ENCODE measurements at regions not wholly inside any gene's neighbourhood (a gene's known extent, or its start where the extent isn't known, plus 50 kb on each side); places are given as distances from the start of the nearest gene placed in this dataset.
A peak's percentile ranks its signal among the peaks of the same experiment; 100 is the strongest.
"Not testable (repeated sequence)": the region's sequence is repeated elsewhere in the genome, so short reads cannot be mapped to it uniquely, and the experiment has no call there.

GRCh38 chr13:33659466-33659865 is 158.5 kb upstream of the RFC3 start:
- no peak for DNase-seq (ENCODE audit: low read depth in 3 of 3)

GRCh38 chr13:33659894-33660293 is 158.1 kb upstream of the RFC3 start:
- no peak for DNase-seq (ENCODE audit: low read depth in 3 of 3)

- DNase-seq (ENCODE audit: low read depth in 3 of 3): no peak
These were observed 155.6 kb upstream of the RFC3 start for GRCh38 chr13:33662392-33662791.

GRCh38 chr13:33665626-33666175 is 152.2 kb upstream of the RFC3 start:
- DNase-seq (ENCODE audit: low read depth in 3 of 3): no peak

GRCh38 chr13:33671560-33671959 is 146.4 kb upstream of the RFC3 start:
- DNase-seq (ENCODE audit: low read depth in 3 of 3): no peak

GRCh38 chr13:33672022-33672421 is 145.9 kb upstream of the RFC3 start:
- not testable (repeated sequence) for DNase-seq (ENCODE audit: low read depth in 3 of 3)

- DNase-seq (ENCODE audit: low read depth in 3 of 3): peak in 1 of 3 experiments; percentile 25
These were observed 141.6 kb upstream of the RFC3 start for GRCh38 chr13:33676045-33676989.

GRCh38 chr13:33677215-33677614 is 140.7 kb upstream of the RFC3 start:
- DNase-seq (ENCODE audit: low read depth in 3 of 3): no peak

- DNase-seq (ENCODE audit: low read depth in 3 of 3): no peak
These were observed 139.9 kb upstream of the RFC3 start for GRCh38 chr13:33678084-33678483.

- peak; percentile 46 to 79 (median 68) for DNase-seq (ENCODE audit: low read depth in 3 of 3)
These were observed 138.9 kb upstream of the RFC3 start for GRCh38 chr13:33678906-33679657.

- no peak for DNase-seq (ENCODE audit: low read depth in 3 of 3)
These were observed 138.3 kb upstream of the RFC3 start for GRCh38 chr13:33679658-33680012.

GRCh38 chr13:33682020-33682564 is 135.9 kb upstream of the RFC3 start:
- DNase-seq (ENCODE audit: low read depth in 3 of 3): no peak

- not testable (repeated sequence) for DNase-seq (ENCODE audit: low read depth in 3 of 3)
These were observed 135.3 kb upstream of the RFC3 start for GRCh38 chr13:33682646-33683045.

- no peak for DNase-seq (ENCODE audit: low read depth in 3 of 3)
These were observed 134.6 kb upstream of the RFC3 start for GRCh38 chr13:33683376-33683775.

- DNase-seq (ENCODE audit: low read depth in 3 of 3): no peak
These were observed 133.1 kb upstream of the RFC3 start for GRCh38 chr13:33684874-33685273.

GRCh38 chr13:33686772-33687480 is 131.0 kb upstream of the RFC3 start:
- DNase-seq (ENCODE audit: low read depth in 3 of 3): no peak

GRCh38 chr13:33690354-33690753 is 127.6 kb upstream of the RFC3 start:
- no peak for DNase-seq (ENCODE audit: low read depth in 3 of 3)

GRCh38 chr13:33691980-33692379 is 126.0 kb upstream of the RFC3 start:
- no peak for DNase-seq (ENCODE audit: low read depth in 3 of 3)

- DNase-seq (ENCODE audit: low read depth in 3 of 3): no peak
These were observed 125.4 kb upstream of the RFC3 start for GRCh38 chr13:33692531-33692930.

GRCh38 chr13:33694546-33694945 is 123.4 kb upstream of the RFC3 start:
- DNase-seq (ENCODE audit: low read depth in 3 of 3): no peak

GRCh38 chr13:33696530-33696929 is 121.4 kb upstream of the RFC3 start:
- DNase-seq (ENCODE audit: low read depth in 3 of 3): no peak

GRCh38 chr13:33697926-33698325 is 120.0 kb upstream of the RFC3 start:
- DNase-seq (ENCODE audit: low read depth in 3 of 3): no peak

Measured in stimulated activated CD4-positive, alpha-beta T cell treated with anti-CD3 and anti-CD28 coated beads, TNF-alpha, amount 100 ng/mL, for 24 hours (primary cell).